ENCODE measurements at regions not wholly inside any gene's neighbourhood (a gene's known extent, or its start where the extent isn't known, plus 50 kb on each side); places are given as distances from the start of the nearest gene placed in this dataset.

DNA sequence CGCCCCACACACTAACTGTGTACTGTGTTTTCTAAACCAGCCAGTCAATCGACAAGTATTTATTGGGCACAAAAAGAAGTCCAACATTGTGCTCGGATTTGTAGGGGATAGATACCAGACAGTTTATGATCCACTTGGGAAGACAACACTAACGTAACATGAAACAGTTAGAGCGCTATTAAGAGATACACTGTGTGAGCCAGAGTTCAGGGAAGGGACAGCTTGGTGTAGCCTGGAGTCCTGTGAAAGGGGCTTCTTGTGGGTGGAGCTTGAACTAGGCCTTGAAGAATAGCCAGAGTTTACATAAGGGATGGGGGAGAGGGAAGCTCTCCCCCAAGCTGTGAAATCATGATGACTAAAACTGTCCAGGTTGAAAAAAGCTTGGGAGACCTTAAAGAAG, 176.4 kb upstream of the TCF4 start:
- Histone ChIP-seq H3K56ac (ENCODE audit: extremely low read depth, insufficient read depth, low read length) (no peak overlapping the region), H2AK9ac (replicated peaks; ENCODE audit: low read depth, low read length, poor library complexity) (no peak overlapping the region), H3K27me3 (ENCODE audit: control insufficient read depth, insufficient read depth, low read length) (no peaks in the 10 kb centered on the region), H3K9me3 (ENCODE audit: control insufficient read depth, insufficient read depth, low read length) (no peaks in the 10 kb centered on the region), H3K9ac (ENCODE audit: low read depth, low read length) (no peak overlapping the region), H4K91ac (ENCODE audit: insufficient read depth, low read depth, low read length) (0 out of 2 replicates have a peak overlapping the region, but pooled peaks have one; percentile 48), H3K14ac (replicated peaks; ENCODE audit: low read depth, low read length) (0 out of 2 replicates have a peak overlapping the region, but pooled peaks have one; percentile 39), H4K5ac (ENCODE audit: low read depth, low read length) (peak overlapping the region; percentile 22; the same call in 1 of the 2 replicates), H2AK5ac (ENCODE audit: low read depth, low read length) (peak overlapping the region; percentile 74), H3K27ac (ENCODE audit: insufficient read depth, low read length) (no peak overlapping the region), H3K9me1 (ENCODE audit: insufficient read depth, low read length) (peaks cover 6% of the 10 kb centered on the region), H2AFZ (replicated peaks; ENCODE audit: low read length, poor library complexity) (no peak overlapping the region), H2BK120ac (ENCODE audit: low read depth, low read length) (peak overlapping the region; percentile 26; the same call in 1 of the 2 replicates), H2BK15ac (ENCODE audit: low read depth, low read length) (peak overlapping the region; percentile 59; the same call in 2 of the 3 replicates), H3K18ac (ENCODE audit: low read depth, low read length) (no peak overlapping the region; the same call in 1 of the 2 replicates), H3K4me3 (ENCODE audit: insufficient read depth, low read depth, low read length) (no peak overlapping the region), H3K36me3 (ENCODE audit: control insufficient read depth, insufficient read depth, low read length) (no peaks in the 10 kb centered on the region), H3K79me1 (ENCODE audit: low read depth in 1 of 2, low read length in 2 of 2) (no peaks in the 10 kb centered on the region), H4K8ac (ENCODE audit: low read depth in 2 of 2, low read length in 2 of 2) (no peak overlapping the region; a peak in 1 of 4 replicates), H3K23ac (ENCODE audit: low read depth, low read length) (peak overlapping the region; percentile 62; the same call in 1 of the 2 replicates), H4K20me1 (ENCODE audit: insufficient read depth, low read length) (no peaks in the 10 kb centered on the region), H3K4ac (ENCODE audit: low read depth, low read length) (peak overlapping the region; percentile 67), H2BK5ac (ENCODE audit: low read depth, low read length, poor library complexity, severe bottlenecking) (peak overlapping the region; percentile 11), H3K4me1 (ENCODE audit: control insufficient read depth, insufficient read depth, low read length) (peaks cover 6% of the 10 kb centered on the region), H3K4me2 (ENCODE audit: low read depth, low read length) (no peak overlapping the region), H2BK20ac (ENCODE audit: low read depth, low read length) (peak overlapping the region; percentile 50)
- 40% methylated on average over 1 of the region's 5 CpGs; no CpG with 5 or more reads in 1 of the 2 experiments for WGBS, 2 experiments (ENCODE audit: extremely low coverage in 2 of 2, insufficient read length in 1 of 2)
- DNase-seq (no peak), ATAC-seq (ENCODE audit: low read depth) (no peak; the same call in 1 of the 2 replicates)
- ChIA-PET POLR2A (ENCODE audit: unreplicated experiment) (no interaction called here), CTCF (interaction anchor here (1.5 kb wide), 1 partner anchor 11 kb away, joined by 3 read pairs; no protein-coding TSS in a partner anchor)
- in situ Hi-C loops (cut with MboI; ENCODE audit: low sequenced_read_pairs): no loop called here
- TF ChIP-seq MAFK (IDR thresholded peaks at IDR 0.05; ENCODE audit: low read depth, low read length) (no peak), MAZ (IDR thresholded peaks at IDR 0.05; ENCODE audit: borderline replicate concordance, low read depth, low read length) (no peak), NFE2L2 (IDR thresholded peaks at IDR 0.05; ENCODE audit: low read depth, low read length) (no peak), FOS (IDR thresholded peaks at IDR 0.05; ENCODE audit: low read depth, low read length) (no peak), RFX5 (IDR thresholded peaks at IDR 0.05; ENCODE audit: low read depth, low read length) (no peak), USF2 (IDR thresholded peaks at IDR 0.05; ENCODE audit: low read depth, low read length) (no peak), CHD1 (IDR thresholded peaks at IDR 0.05; ENCODE audit: low read depth, low read length) (no peak), CEBPB (IDR thresholded peaks at IDR 0.05; ENCODE audit: low read depth, low read length) (no peak)
- TF ChIP-seq, protein P1, sequence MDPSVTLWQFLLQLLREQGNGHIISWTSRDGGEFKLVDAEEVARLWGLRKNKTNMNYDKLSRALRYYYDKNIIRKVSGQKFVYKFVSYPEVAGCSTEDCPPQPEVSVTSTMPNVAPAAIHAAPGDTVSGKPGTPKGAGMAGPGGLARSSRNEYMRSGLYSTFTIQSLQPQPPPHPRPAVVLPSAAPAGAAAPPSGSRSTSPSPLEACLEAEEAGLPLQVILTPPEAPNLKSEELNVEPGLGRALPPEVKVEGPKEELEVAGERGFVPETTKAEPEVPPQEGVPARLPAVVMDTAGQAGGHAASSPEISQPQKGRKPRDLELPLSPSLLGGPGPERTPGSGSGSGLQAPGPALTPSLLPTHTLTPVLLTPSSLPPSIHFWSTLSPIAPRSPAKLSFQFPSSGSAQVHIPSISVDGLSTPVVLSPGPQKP (IDR thresholded peaks at IDR 0.05; ENCODE audit: borderline replicate concordance, low read depth, low read length): no peak
- intact Hi-C loops (cut with micrococcal nuclease): loop anchor here (5.0 kb wide), 1 partner anchor 177 kb away; the partner anchor contains the start of gene TCF4
- dilution Hi-C loops (cut with HindIII; ENCODE audit: low sequenced_read_pairs, unreplicated experiment): no loop called here
- BruUV-seq (replicated peaks): no TSS peak

Data from IMR-90 (cell line).